A549 (cell line): ENCODE measurements at regions not wholly inside any gene's neighbourhood (a gene's known extent, or its start where the extent isn't known, plus 50 kb on each side); places are given as distances from the start of the nearest gene placed in this dataset.

Experiments
- ATAC-seq, 2 experiments: fragments of 200-7000 bp in 1 of 2; fragments of >200 bp in 1 of 2; cut with Nextera tagmentation in 1 of 2; cut with Tn5 transposase in 1 of 2; 3 replicates each; pipeline versions ENCODE4 v1.8.0 to v1.9.1; 2018 to 2020; ENCODE audit warnings: mild to moderate bottlenecking in 1 of 2, moderate library complexity in 1 of 2
- CTCF ChIA-PET: fragments of 300-600 bp; sonication (Branson Sonifier 250); formaldehyde crosslinking; extraction: SDS; loops from one replicate; lab custom pipeline; 2021; ENCODE audit warnings: antibody characterized with exemption, inconsistent platforms; lab: Yijun Ruan, JAX
- POLR2A ChIA-PET: fragments of 350-600 bp; formaldehyde crosslinking; extraction: SDS; loops from one replicate; lab custom pipeline; 2021; ENCODE audit warnings: antibody characterized with exemption, inconsistent platforms; lab: Yijun Ruan, JAX
- DNase-seq, 2 experiments: peaks; one replicate each; pipeline versions ENCODE4 v3.0.0 to v3.0.0-alpha.2; 2011 to 2016; ENCODE audit warnings: low read depth in 1 of 2, low spot score in 1 of 2
- FAIRE-seq: peaks from 2 replicates; lab custom pipeline; 2011; peaks lifted over from hg19 to GRCh38; lab: Jason Lieb, UNC
- H3K27ac ChIP-seq, 2 experiments: fragments of >200 bp; sonication (Bioruptor Twin); formaldehyde crosslinking; 3 replicates each; pipeline ENCODE4 v1.5.1; 2016 to 2017
- H3K4me1 ChIP-seq: fragments of >200 bp; sonication (Bioruptor Twin); formaldehyde crosslinking; 3 replicates; pipeline ENCODE4 v1.6.1; 2016
- H3K4me2 ChIP-seq: fragments of >200 bp; sonication (Bioruptor Twin); formaldehyde crosslinking; 3 replicates; pipeline ENCODE4 v1.6.1; 2016
- H3K4me3 ChIP-seq: fragments of >200 bp; sonication (Bioruptor Twin); formaldehyde crosslinking; 3 replicates; pipeline ENCODE4 v1.5.1; 2016
- H3K9me3 ChIP-seq: fragments of >200 bp; sonication (Bioruptor Twin); formaldehyde crosslinking; 3 replicates; pipeline ENCODE4 v1.6.1; 2016
- BCL3 ChIP-seq: fragments of >200 bp; sonication (Bioruptor Twin); formaldehyde crosslinking; IDR thresholded peaks from 3 replicates; pipeline ENCODE4 v1.6.1; 2016
- CBX2 ChIP-seq: fragments of 200-600 bp; sonication (generic); IDR thresholded peaks from 2 replicates; pipeline ENCODE4 v1.6.1; 2016; ENCODE audit warnings: low read depth, mild to moderate bottlenecking, borderline replicate concordance
- CBX8 ChIP-seq: fragments of 200-600 bp; sonication (generic); IDR thresholded peaks from 2 replicates; pipeline ENCODE4 v1.6.1; 2016
- CEBPB ChIP-seq, 2 experiments: fragments of >200 bp in 1 of 2; sonication (Bioruptor Twin) in 1 of 2; formaldehyde crosslinking in 1 of 2; IDR thresholded peaks; 2 replicates each; pipeline ENCODE4 v1.6.1; 2012 to 2016
- CHD2 ChIP-seq: fragments of 150-350 bp; IDR thresholded peaks from 2 replicates; pipeline ENCODE4 v1.6.1; 2014; ENCODE audit warnings: low read length; ENCODE audit not compliant: partially characterized antibody
- EHF ChIP-seq: fragments of 250-450 bp; sonication (Bioruptor Pico); IDR thresholded peaks from 2 replicates; pipeline ENCODE4 v1.5.0; 2020; ENCODE audit warnings: mild to moderate bottlenecking
- ELK1 ChIP-seq: fragments of 150-350 bp; IDR thresholded peaks from 2 replicates; pipeline ENCODE4 v1.6.1; 2014; ENCODE audit warnings: low read depth, mild to moderate bottlenecking, low read length
- ESRRA ChIP-seq: fragments of 150-350 bp; IDR thresholded peaks from 2 replicates; pipeline ENCODE4 v1.6.1; 2014; ENCODE audit warnings: mild to moderate bottlenecking, low read length, borderline replicate concordance
- GATA3 ChIP-seq: IDR thresholded peaks from 2 replicates; pipeline ENCODE4 v1.6.1; 2012; ENCODE audit warnings: borderline replicate concordance
- HES2 ChIP-seq: fragments of >200 bp; sonication (Bioruptor Twin); formaldehyde crosslinking; IDR thresholded peaks from 2 replicates; pipeline ENCODE4 v1.6.1; 2016
- HOXA7 ChIP-seq: fragments of 250-450 bp; sonication (Bioruptor Pico); IDR thresholded peaks from 2 replicates; pipeline ENCODE4 v1.5.0; 2020; ENCODE audit warnings: mild to moderate bottlenecking, moderate library complexity
- JUNB ChIP-seq: fragments of >200 bp; sonication (Bioruptor Twin); formaldehyde crosslinking; IDR thresholded peaks from 2 replicates; pipeline ENCODE4 v1.6.1; 2016
- KDM1A ChIP-seq: fragments of 200-600 bp; sonication (generic); IDR thresholded peaks from 2 replicates; pipeline ENCODE4 v1.6.1; 2016; ENCODE audit warnings: low read depth, mild to moderate bottlenecking
- MAX ChIP-seq: IDR thresholded peaks from 2 replicates; pipeline ENCODE4 v1.6.1; 2012
- MAZ ChIP-seq: fragments of 150-350 bp; IDR thresholded peaks from 2 replicates; pipeline ENCODE4 v1.6.1; 2014; ENCODE audit warnings: antibody characterized with exemption, low read depth, low read length, borderline replicate concordance
- MYC ChIP-seq: IDR thresholded peaks from 2 replicates; pipeline ENCODE4 v1.6.1; 2012; ENCODE audit warnings: mild to moderate bottlenecking, inconsistent platforms, low read length, improper control_type of control experiment, borderline replicate concordance
- PHF8 ChIP-seq: fragments of 200-600 bp; sonication (generic); IDR thresholded peaks from 2 replicates; pipeline ENCODE4 v1.6.1; 2016; ENCODE audit warnings: low read depth, mild to moderate bottlenecking, antibody characterized with exemption, moderate library complexity, borderline replicate concordance
- POLR2AphosphoS2 ChIP-seq: conservative IDR thresholded peaks from 2 replicates; pipeline ENCODE4 v1.6.1; 2012; ENCODE audit warnings: low read length, improper control_type of control experiment, inconsistent platforms
- RCOR1 ChIP-seq: fragments of 150-350 bp; IDR thresholded peaks from 2 replicates; pipeline ENCODE4 v1.6.1; 2014; ENCODE audit warnings: antibody characterized with exemption, low read length, low read depth
- RFX5 ChIP-seq: fragments of 450-650 bp; IDR thresholded peaks from 2 replicates; pipeline ENCODE4 v1.7.1; 2014; ENCODE audit warnings: antibody characterized with exemption, mild to moderate bottlenecking, moderate library complexity
- ZFP36 ChIP-seq: fragments of 450-650 bp; IDR thresholded peaks from 2 replicates; pipeline ENCODE4 v1.6.1; 2014; ENCODE audit warnings: borderline replicate concordance; ENCODE audit not compliant: partially characterized antibody
- ZNF302 ChIP-seq: fragments of 250-450 bp; sonication (Bioruptor Pico); IDR thresholded peaks from 2 replicates; pipeline ENCODE4 v1.9.0; 2021; ENCODE audit warnings: inconsistent platforms, mild to moderate bottlenecking, moderate library complexity
- WGBS: methylation state at CpG from one replicate; pipeline ENCODE4 v1.1.6; 2017; ENCODE audit errors: missing lambda C conversion rate; 5-methylcytosine and 5-hydroxymethylcytosine counted together

- FAIRE-seq (no peak), DNase-seq (no peak), ATAC-seq (no peak)
- WGBS, result 47% methylated on average over 3 of the region's 3 CpGs
- ChIA-PET CTCF (interaction anchor here (0.6 to 1.6 kb wide), 4 partner anchors 9 to 858 kb away, joined by 3 to 4 read pairs (median 3); no protein-coding TSS in a partner anchor), POLR2A (no interaction called here)
- peaks cover 21% of the 10 kb centered on the region; the same call in 2 of the 3 replicates for H3K9me3 ChIP-seq
- no peak overlapping the region for H3K4me3 ChIP-seq
- no peak overlapping the region for H3K4me2 ChIP-seq
- H3K27ac ChIP-seq, result no peak overlapping the region
- TF ChIP-seq MYC (no peak), RFX5 (no peak), KDM1A (no peak), BCL3 (no peak), ZNF302 (CRISPR knock-in tag) (no peak), ESRRA (no peak), HES2 (no peak)
- no peaks in the 10 kb centered on the region for H3K4me1 ChIP-seq
Measured at GRCh38 chr9:108323615-108324014, 532.2 kb downstream of the ACTL7B start.

- H3K27ac ChIP-seq, result no peak overlapping the region
- ATAC-seq (no peak), DNase-seq (no peak), FAIRE-seq (no peak)
- H3K4me1 ChIP-seq, result no peaks in the 10 kb centered on the region
- POLR2A ChIA-PET, result no interaction called here
- H3K4me3 ChIP-seq, result no peak overlapping the region
- 6% methylated on average over 1 of the region's 1 CpG for WGBS
- CTCF ChIA-PET, result interaction anchor here (1.6 kb wide), 1 partner anchor 10 kb away, joined by 3 read pairs; no protein-coding TSS in a partner anchor
- no peak overlapping the region for H3K4me2 ChIP-seq
- TF ChIP-seq HOXA7 (CRISPR knock-in tag), result no peak
- no peak for TF ChIP-seq CBX8
- TF ChIP-seq PHF8, result no peak
- TF ChIP-seq ZFP36, result no peak
- TF ChIP-seq GATA3, result no peak
- no peak for TF ChIP-seq EHF (CRISPR knock-in tag)
- no peak for TF ChIP-seq RCOR1
- TF ChIP-seq HES2, result no peak
- no peak for TF ChIP-seq POLR2AphosphoS2
- TF ChIP-seq JUNB, result no peak
- TF ChIP-seq MAZ, result no peak
- no peak for TF ChIP-seq CBX2
- TF ChIP-seq ZNF302 (CRISPR knock-in tag), result no peak
- no peak for TF ChIP-seq ELK1
- no peak for TF ChIP-seq MAX
- TF ChIP-seq MYC, result no peak
- H3K9me3 ChIP-seq, result peaks cover 12% of the 10 kb centered on the region; the same call in 2 of the 3 replicates
Measured at GRCh38 chr9:108322326-108323098, 533.3 kb downstream of the ACTL7B start.

- no peak for FAIRE-seq
- no peak overlapping the region for H3K4me2 ChIP-seq
- TF ChIP-seq CEBPB (IDR thresholded peaks at IDR 0.05), result no peak
- TF ChIP-seq CHD2, result no peak
- POLR2A ChIA-PET, result no interaction called here
- H3K9me3 ChIP-seq, result no peaks in the 10 kb centered on the region
- CTCF ChIA-PET, result no interaction called here
- no peak for DNase-seq
- ATAC-seq, result no peak
- no peak overlapping the region for H3K4me3 ChIP-seq
- H3K27ac ChIP-seq, result no peak overlapping the region
- H3K4me1 ChIP-seq, result no peaks in the 10 kb centered on the region
Measured at GRCh38 chr9:108316630-108317029, 539.2 kb downstream of the ACTL7B start.
